ENCODE measurements at regions not wholly inside any gene's neighbourhood (a gene's known extent, or its start where the extent isn't known, plus 50 kb on each side); places are given as distances from the start of the nearest gene placed in this dataset.

- no peak for TF ChIP-seq CTCF (conservative IDR thresholded peaks at IDR 0.05; ENCODE audit: low read depth, low read length)
- no peak for TF ChIP-seq EZH2 (IDR thresholded peaks at IDR 0.05; ENCODE audit: low read length, unreplicated experiment)
Measured at GRCh38 chr5:89471541-89471940, 588.6 kb upstream of the MEF2C start.

Data from PC-3 (cell line).